ENCODE measurements at regions not wholly inside any gene's neighbourhood (a gene's known extent, or its start where the extent isn't known, plus 50 kb on each side); places are given as distances from the start of the nearest gene placed in this dataset.

DNA sequence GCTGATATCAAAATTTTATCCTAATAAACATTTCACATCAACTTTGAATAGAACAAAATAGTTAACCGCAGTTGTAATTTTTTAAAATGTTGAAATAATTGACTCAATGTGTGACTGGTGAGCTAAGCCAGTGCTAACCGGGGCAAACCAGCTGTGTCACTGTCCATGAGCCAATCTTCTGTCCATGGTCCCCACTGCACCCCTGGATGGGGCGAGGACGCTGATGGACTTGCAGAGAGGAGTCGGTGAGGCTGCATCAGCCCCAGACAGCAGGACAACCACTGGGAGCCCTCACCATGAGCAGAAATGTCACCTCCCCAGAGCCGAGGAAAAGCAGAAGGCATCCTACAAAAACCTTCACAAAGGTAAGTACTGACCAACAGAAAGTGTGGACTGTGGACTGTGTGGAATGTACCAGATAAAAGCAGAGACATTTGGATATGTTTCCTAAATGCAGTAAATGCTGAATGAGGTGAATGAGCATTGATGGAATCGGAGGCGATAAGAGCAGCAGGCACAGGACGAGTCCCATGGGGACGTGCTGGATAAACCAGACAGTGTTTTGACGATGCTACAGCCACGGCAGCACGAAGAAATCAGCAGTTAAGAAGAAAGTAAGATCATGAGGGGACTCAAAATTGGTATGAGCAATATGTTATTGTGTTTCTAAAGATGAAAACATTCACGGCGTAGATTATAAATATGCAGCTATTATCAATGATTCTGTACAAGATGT, 115.0 kb upstream of the BACE2 start:
- TF ChIP-seq, protein P1, sequence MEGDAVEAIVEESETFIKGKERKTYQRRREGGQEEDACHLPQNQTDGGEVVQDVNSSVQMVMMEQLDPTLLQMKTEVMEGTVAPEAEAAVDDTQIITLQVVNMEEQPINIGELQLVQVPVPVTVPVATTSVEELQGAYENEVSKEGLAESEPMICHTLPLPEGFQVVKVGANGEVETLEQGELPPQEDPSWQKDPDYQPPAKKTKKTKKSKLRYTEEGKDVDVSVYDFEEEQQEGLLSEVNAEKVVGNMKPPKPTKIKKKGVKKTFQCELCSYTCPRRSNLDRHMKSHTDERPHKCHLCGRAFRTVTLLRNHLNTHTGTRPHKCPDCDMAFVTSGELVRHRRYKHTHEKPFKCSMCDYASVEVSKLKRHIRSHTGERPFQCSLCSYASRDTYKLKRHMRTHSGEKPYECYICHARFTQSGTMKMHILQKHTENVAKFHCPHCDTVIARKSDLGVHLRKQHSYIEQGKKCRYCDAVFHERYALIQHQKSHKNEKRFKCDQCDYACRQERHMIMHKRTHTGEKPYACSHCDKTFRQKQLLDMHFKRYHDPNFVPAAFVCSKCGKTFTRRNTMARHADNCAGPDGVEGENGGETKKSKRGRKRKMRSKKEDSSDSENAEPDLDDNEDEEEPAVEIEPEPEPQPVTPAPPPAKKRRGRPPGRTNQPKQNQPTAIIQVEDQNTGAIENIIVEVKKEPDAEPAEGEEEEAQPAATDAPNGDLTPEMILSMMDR (IDR thresholded peaks at IDR 0.05; ENCODE audit: extremely low read depth, missing control alignments) = no peak
- no peak for DNase-seq (ENCODE audit: low spot score)

DNA sequence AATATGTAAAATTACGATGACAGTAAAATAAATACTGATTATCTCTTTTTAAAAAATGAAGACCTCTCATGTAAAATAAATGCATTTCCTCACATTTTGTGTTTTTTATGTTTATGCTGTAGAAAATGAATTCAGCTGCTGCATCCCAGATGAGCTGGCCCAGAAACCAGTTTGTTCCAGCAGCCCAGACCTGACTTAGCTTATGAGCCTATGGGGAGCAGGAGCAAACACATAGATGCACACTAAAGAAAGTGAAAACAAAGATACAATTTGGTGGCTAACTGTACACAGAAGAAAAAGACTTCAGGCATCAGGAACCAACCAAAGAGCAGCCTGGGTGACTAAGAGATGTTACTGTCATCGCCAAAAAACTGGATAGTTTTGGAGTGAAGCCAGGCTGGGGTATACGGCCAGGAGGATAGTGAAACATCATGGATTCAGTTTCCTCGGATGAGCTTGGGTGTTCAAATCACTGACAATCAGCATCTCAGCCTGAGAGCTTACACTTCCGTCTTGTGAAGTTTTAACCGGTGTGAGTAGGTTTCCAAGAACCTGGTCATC, 113.9 kb upstream of the BACE2 start:
- DNase-seq (ENCODE audit: low spot score) = no peak
- TF ChIP-seq, protein P1 (IDR thresholded peaks at IDR 0.05; ENCODE audit: extremely low read depth, missing control alignments) = no peak

DNA sequence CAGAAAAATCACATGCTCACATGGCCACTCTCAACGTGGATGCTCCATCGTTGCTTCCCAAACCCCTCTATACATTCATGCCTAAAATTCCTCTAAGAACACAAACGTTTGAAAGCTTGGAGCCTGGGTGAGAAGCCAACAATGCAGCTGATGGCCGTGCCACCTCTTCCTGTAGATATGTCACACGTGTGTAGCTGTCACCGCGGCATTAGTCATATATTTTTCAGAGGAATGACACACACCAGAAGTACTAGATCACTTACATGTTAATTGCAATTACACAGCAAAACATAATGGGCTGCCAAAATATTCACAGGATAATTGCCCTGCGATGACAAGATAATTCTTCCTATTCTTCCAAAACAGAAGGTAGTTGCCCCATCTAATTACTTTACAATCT, 112.7 kb upstream of the BACE2 start:
- no peak for DNase-seq (ENCODE audit: low spot score)
- TF ChIP-seq, protein P1 (IDR thresholded peaks at IDR 0.05; ENCODE audit: extremely low read depth, missing control alignments) = no peak

DNA sequence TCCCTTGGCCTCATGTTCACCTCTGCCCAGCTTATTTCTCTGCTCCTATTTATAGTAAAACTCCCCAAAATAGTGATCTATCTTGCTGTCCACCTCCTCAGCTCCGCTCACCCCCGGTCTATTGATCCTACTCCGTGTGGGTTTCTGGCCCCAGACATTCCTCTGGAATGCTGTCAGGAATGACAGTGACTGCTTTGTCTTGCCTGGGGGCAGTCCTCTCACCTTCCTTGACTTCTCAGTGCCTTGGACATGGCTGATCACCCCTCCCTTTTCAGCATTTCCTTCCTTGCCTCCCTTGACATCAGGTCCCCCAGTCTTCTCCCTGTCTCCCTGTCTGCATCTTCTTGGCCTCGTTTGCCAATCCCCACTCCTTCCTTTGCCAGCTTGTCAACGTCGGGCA, 108.1 kb upstream of the BACE2 start:
- DNase-seq (ENCODE audit: low spot score) = no peak
- TF ChIP-seq, protein P1 (IDR thresholded peaks at IDR 0.05; ENCODE audit: extremely low read depth, missing control alignments) = no peak

DNA sequence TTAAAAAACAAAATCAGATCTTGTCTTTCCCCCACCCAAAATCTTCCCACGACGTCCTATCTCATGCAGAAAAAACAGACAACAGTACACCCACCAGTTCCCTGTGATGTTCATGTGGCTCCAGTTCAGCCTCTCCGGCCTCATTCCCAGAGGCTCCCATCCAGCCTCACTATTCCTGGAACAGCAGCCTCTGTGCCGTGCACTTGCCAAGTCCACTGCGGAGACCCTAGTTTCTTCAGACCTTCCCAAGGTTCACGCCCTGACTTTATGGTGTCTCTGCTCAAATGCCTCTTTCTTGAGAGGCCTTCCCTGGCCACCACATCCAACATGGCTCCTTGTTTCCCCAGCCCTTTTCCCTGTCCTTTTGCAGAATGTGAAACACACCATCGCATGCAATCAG, 106.3 kb upstream of the BACE2 start:
- TF ChIP-seq, protein P1 (IDR thresholded peaks at IDR 0.05; ENCODE audit: extremely low read depth, missing control alignments) = no peak
- DNase-seq (ENCODE audit: low spot score) = no peak

DNA sequence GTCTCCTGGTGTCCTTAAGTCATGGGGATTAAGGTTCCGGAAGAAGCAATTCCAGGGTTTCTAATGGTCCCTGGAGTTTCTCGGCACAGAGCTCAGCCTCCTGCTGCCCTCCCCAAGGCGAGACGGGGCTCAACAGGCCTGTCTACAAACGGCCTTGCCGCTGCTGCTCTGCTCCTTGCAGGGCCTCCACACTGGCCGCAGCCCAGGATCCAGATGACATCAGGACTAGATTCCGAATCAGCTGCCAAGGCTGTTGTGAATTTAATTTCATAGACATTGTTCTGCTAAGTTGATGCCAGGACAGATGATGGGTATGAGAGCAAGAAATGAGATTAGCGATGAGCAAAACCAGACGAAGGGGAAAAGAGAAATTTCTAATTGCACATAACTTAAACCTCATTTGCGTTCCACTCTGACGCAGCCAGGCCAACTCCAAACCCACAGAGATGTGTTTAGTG, 103.6 kb upstream of the BACE2 start:
- no peak for DNase-seq (ENCODE audit: low spot score)
- TF ChIP-seq, protein P1 (IDR thresholded peaks at IDR 0.05; ENCODE audit: extremely low read depth, missing control alignments) = no peak

DNA sequence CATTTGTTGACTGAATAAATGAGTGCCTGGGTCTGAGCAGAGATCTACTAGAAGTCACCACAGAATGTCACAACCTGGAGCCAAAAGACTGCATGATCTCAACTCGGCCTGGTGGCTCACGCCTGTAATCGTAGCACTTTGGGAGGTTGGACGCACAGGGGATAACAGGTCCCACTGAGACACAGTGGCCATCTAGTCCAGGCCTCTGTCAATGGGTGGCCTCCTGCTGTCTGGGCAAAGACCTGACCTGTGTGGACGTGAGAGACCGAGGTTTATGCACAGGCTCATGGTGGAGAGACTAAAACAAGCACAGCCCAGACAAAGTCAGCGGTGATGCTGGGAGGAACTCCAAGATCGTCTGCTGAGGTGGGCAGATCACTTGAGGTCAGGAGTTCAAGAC, 103.0 kb upstream of the BACE2 start:
- TF ChIP-seq, protein P1 (IDR thresholded peaks at IDR 0.05; ENCODE audit: extremely low read depth, missing control alignments) = no peak
- DNase-seq (ENCODE audit: low spot score) = no peak

Measured in GM20000 (cell line).